ENCODE measurements at regions not wholly inside any gene's neighbourhood (a gene's known extent, or its start where the extent isn't known, plus 50 kb on each side); places are given as distances from the start of the nearest gene placed in this dataset.

DNA sequence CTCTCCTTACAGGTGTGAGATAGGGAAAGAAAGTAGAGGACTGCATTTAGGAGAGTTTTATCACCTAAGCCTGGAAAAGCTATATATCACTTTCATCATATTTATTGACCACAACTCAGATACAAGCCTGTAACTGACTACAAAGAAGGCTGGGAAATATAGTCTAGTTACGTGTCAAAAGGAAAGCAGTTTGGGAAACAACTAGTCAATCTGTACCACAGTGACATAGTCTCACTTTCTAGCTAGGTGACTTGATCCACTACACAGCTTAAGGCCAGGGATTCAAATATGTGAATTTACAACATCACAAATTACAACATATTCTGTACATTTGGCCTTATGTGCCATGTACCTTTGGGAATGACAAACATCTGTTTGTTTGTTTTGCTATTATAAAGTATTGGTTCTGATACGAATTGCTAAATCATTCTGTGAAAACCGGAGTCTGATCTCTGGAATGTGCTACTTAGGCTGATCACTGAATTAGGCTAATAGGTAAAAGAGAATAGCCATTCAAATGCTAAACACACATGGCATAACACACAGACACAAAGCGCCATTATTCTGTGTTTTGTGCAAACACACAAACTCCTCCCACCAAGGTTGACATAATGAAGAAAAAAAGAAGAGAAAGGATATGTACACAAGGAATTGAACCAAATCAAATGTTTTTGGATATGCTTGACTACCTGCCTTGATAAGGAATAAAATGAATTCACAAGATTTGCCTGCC is 279.8 kb downstream of the DUSP6 start:
- no peak overlapping the region for H3K4me3 ChIP-seq (ENCODE audit: low read depth, low read length, poor library complexity, severe bottlenecking)
- no peaks in the 10 kb centered on the region for H3K9me2 ChIP-seq (ENCODE audit: insufficient read depth, low read length)
- H3K36me3 ChIP-seq (ENCODE audit: insufficient read depth, low read length) = no peaks in the 10 kb centered on the region
- H4K20me1 ChIP-seq (ENCODE audit: insufficient read depth, low read length) = no peaks in the 10 kb centered on the region
- H3K27ac ChIP-seq (ENCODE audit: low read depth, low read length, poor library complexity, severe bottlenecking) = no peak overlapping the region
- H3K79me2 ChIP-seq (ENCODE audit: insufficient read depth, low read depth, low read length) = no peaks in the 10 kb centered on the region
- no peak overlapping the region for H3K4me2 ChIP-seq (ENCODE audit: low read length)
- ChIA-PET CTCF (ENCODE audit: unreplicated experiment) (no interaction called here), POLR2A (interaction anchor here (0.6 to 0.7 kb wide), 2 partner anchors 192 to 951 kb away, joined by 3 read pairs; no protein-coding TSS in a partner anchor)
- no peak for DNase-seq (ENCODE audit: low spot score)
- H3K9me3 ChIP-seq (ENCODE audit: low read length) = no peaks in the 10 kb centered on the region
- H2AFZ ChIP-seq (ENCODE audit: low read length) = no peak overlapping the region
- intact Hi-C loops (cut with micrococcal nuclease; ENCODE audit: unreplicated experiment) = no loop called here
- no peaks in the 10 kb centered on the region for H3K4me1 ChIP-seq (ENCODE audit: insufficient read depth, low read length, poor library complexity, severe bottlenecking)
- no TSS peak for BruUV-seq (replicated peaks)
- TF ChIP-seq EZH2phosphoT487 (IDR thresholded peaks at IDR 0.05; ENCODE audit: borderline replicate concordance, low read depth, low read length) = no peak
- TF ChIP-seq, protein P1, sequence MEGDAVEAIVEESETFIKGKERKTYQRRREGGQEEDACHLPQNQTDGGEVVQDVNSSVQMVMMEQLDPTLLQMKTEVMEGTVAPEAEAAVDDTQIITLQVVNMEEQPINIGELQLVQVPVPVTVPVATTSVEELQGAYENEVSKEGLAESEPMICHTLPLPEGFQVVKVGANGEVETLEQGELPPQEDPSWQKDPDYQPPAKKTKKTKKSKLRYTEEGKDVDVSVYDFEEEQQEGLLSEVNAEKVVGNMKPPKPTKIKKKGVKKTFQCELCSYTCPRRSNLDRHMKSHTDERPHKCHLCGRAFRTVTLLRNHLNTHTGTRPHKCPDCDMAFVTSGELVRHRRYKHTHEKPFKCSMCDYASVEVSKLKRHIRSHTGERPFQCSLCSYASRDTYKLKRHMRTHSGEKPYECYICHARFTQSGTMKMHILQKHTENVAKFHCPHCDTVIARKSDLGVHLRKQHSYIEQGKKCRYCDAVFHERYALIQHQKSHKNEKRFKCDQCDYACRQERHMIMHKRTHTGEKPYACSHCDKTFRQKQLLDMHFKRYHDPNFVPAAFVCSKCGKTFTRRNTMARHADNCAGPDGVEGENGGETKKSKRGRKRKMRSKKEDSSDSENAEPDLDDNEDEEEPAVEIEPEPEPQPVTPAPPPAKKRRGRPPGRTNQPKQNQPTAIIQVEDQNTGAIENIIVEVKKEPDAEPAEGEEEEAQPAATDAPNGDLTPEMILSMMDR (conservative IDR thresholded peaks at IDR 0.05; ENCODE audit: low read length) = no peak

DNA sequence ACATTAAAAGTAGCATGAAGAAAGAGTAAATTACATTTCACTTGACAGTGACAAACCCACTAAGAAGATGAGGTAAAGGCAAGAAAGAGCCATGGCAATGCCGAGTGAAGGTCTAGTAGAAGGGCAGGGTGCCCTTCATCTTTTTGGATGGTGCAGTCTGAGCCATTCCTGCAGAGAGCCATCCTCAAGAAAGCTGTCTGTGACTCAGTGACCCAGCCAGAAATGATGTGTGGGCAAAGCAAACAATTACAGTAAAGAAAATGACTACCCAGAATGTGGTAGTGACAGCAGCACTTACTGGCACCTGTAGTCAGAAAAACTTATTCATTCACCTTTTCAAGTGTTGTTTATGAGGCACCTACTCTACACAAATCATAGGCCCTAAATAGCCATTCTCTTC is 281.7 kb downstream of the DUSP6 start:
- no peaks in the 10 kb centered on the region for H3K79me2 ChIP-seq (ENCODE audit: insufficient read depth, low read depth, low read length)
- H3K9me3 ChIP-seq (ENCODE audit: low read length) = no peaks in the 10 kb centered on the region
- no peaks in the 10 kb centered on the region for H3K4me1 ChIP-seq (ENCODE audit: insufficient read depth, low read length, poor library complexity, severe bottlenecking)
- BruUV-seq (replicated peaks) = no TSS peak
- no peaks in the 10 kb centered on the region for H3K36me3 ChIP-seq (ENCODE audit: insufficient read depth, low read length)
- H4K20me1 ChIP-seq (ENCODE audit: insufficient read depth, low read length) = no peaks in the 10 kb centered on the region
- H3K9me2 ChIP-seq (ENCODE audit: insufficient read depth, low read length) = no peaks in the 10 kb centered on the region
- no peak overlapping the region for H2AFZ ChIP-seq (ENCODE audit: low read length)
- no peak for DNase-seq (ENCODE audit: low spot score)
- no peak for TF ChIP-seq EZH2phosphoT487 (IDR thresholded peaks at IDR 0.05; ENCODE audit: borderline replicate concordance, low read depth, low read length)
- TF ChIP-seq, protein P1 (conservative IDR thresholded peaks at IDR 0.05; ENCODE audit: low read length) = no peak
- CTCF ChIA-PET (ENCODE audit: unreplicated experiment) = no interaction called here
- H3K4me2 ChIP-seq (ENCODE audit: low read length) = no peak overlapping the region
- intact Hi-C loops (cut with micrococcal nuclease; ENCODE audit: unreplicated experiment) = no loop called here
- POLR2A ChIA-PET = interaction anchor here (0.6 kb wide), 1 partner anchor 323 kb away, joined by 3 read pairs; no protein-coding TSS in a partner anchor
- no peak overlapping the region for H3K27ac ChIP-seq (ENCODE audit: low read depth, low read length, poor library complexity, severe bottlenecking)
- no peak overlapping the region for H3K4me3 ChIP-seq (ENCODE audit: low read depth, low read length, poor library complexity, severe bottlenecking)

DNA sequence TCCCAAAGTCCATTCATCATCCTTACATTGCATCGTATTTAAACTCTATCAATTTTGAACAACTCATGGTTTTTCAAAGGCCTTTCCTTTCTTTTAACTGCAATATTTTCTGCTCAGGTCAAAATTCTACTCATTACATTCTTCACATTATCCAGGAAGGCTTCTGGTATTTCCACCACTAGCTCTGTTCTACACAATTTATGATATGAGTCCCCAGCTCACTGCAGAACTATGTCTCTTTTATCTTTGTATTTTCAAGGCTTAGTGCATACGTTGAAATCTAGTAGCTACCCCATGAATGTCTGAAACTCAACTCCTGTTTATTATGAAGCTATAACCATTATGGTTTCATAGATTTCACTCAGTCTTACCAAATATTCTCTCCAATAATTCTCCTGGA is 282.9 kb downstream of the DUSP6 start:
- DNase-seq (ENCODE audit: low spot score) = no peak
- no TSS peak for BruUV-seq (replicated peaks)
- ChIA-PET POLR2A (interaction anchor here (0.6 kb wide), 1 partner anchor 1172 kb away, joined by 3 read pairs; no protein-coding TSS in a partner anchor), CTCF (ENCODE audit: unreplicated experiment) (no interaction called here)
- intact Hi-C loops (cut with micrococcal nuclease; ENCODE audit: unreplicated experiment) = no loop called here
- Histone ChIP-seq H3K4me3 (ENCODE audit: low read depth, low read length, poor library complexity, severe bottlenecking) (no peak overlapping the region), H3K27ac (ENCODE audit: low read depth, low read length, poor library complexity, severe bottlenecking) (no peak overlapping the region), H4K20me1 (ENCODE audit: insufficient read depth, low read length) (no peaks in the 10 kb centered on the region), H3K79me2 (ENCODE audit: insufficient read depth, low read depth, low read length) (no peaks in the 10 kb centered on the region), H3K4me2 (ENCODE audit: low read length) (no peak overlapping the region), H3K9me3 (ENCODE audit: low read length) (no peaks in the 10 kb centered on the region), H2AFZ (ENCODE audit: low read length) (no peak overlapping the region), H3K9me2 (ENCODE audit: insufficient read depth, low read length) (no peaks in the 10 kb centered on the region), H3K36me3 (ENCODE audit: insufficient read depth, low read length) (no peaks in the 10 kb centered on the region), H3K4me1 (ENCODE audit: insufficient read depth, low read length, poor library complexity, severe bottlenecking) (no peaks in the 10 kb centered on the region)
- TF ChIP-seq, protein P1 (conservative IDR thresholded peaks at IDR 0.05; ENCODE audit: low read length) = no peak
- no peak for TF ChIP-seq EZH2phosphoT487 (IDR thresholded peaks at IDR 0.05; ENCODE audit: borderline replicate concordance, low read depth, low read length)
